WI38 (cell line): ENCODE measurements at regions not wholly inside any gene's neighbourhood (a gene's known extent, or its start where the extent isn't known, plus 50 kb on each side); places are given as distances from the start of the nearest gene placed in this dataset.
"Not testable (repeated sequence)": the region's sequence is repeated elsewhere in the genome, so short reads cannot be mapped to it uniquely, and the experiment has no call there.

Source experiments
- H3K4me3 ChIP-seq: 2 replicates; pipeline ENCODE4 v1.5.1; 2011; ENCODE audit warnings: low read depth, mild to moderate bottlenecking, control low read depth, low read length
- CTCF ChIP-seq: IDR thresholded peaks from 2 replicates; pipeline ENCODE4 v1.5.1; 2012; ENCODE audit warnings: low read depth, mild to moderate bottlenecking, control low read depth, low read length

GRCh38 chr5:130954336-130954735 lies 210.7 kb downstream of the HINT1 start:
- no peak overlapping the region for H3K4me3 ChIP-seq
- no peak for TF ChIP-seq CTCF

- H3K4me3 ChIP-seq = no peak overlapping the region
- no peak for TF ChIP-seq CTCF
Measured at GRCh38 chr5:130939059-130939458, 226.0 kb downstream of the HINT1 start.

- H3K4me3 ChIP-seq = no peak overlapping the region
- no peak for TF ChIP-seq CTCF
Measured at GRCh38 chr5:130937046-130937445, 228.0 kb downstream of the HINT1 start.

- TF ChIP-seq CTCF = no peak
- no peak overlapping the region for H3K4me3 ChIP-seq
Measured at GRCh38 chr5:130923543-130924124, 241.4 kb downstream of the HINT1 start.

- no peak for TF ChIP-seq CTCF
- no peak overlapping the region for H3K4me3 ChIP-seq
Measured at GRCh38 chr5:130912088-130912487, 253.0 kb downstream of the HINT1 start.

GRCh38 chr5:130908186-130908585 lies 256.9 kb downstream of the HINT1 start:
- no peak overlapping the region for H3K4me3 ChIP-seq
- no peak for TF ChIP-seq CTCF

GRCh38 chr5:130897537-130898195 lies 267.4 kb downstream of the HINT1 start:
- H3K4me3 ChIP-seq = not testable (repeated sequence)

- H3K4me3 ChIP-seq = not testable (repeated sequence)
Measured at GRCh38 chr5:130897181-130897536, 267.9 kb downstream of the HINT1 start.
